ENCODE measurements at regions not wholly inside any gene's neighbourhood (a gene's known extent, or its start where the extent isn't known, plus 50 kb on each side); places are given as distances from the start of the nearest gene placed in this dataset.

DNA sequence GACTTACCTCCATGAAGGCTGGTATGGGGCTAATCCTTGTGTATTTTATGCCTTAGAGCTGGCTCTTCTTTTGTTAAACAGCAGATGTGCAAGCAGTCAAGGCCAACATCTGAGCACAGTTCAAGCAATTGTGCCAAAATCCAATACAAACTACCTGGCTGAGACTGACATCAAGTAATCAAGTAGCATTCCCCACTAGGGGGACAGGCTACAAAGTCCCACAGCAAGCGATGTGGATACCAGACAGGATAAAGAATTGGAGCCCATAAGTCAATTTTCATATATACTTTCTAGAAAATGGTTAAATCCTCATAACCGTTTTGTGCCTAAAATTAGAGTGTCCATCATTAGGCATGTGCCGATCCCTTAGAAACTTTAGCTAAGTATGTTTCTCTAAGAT lies 675.8 kb downstream of the DIAPH3 start:
- TF ChIP-seq SMC3 (conservative IDR thresholded peaks at IDR 0.05; ENCODE audit: poor library complexity) (no peak), RAD21 (conservative IDR thresholded peaks at IDR 0.05) (no peak), EZH2 (IDR thresholded peaks at IDR 0.05; ENCODE audit: borderline replicate concordance, insufficient read depth, low read length, poor library complexity, severe bottlenecking) (no peak)
- TF ChIP-seq, protein P1, sequence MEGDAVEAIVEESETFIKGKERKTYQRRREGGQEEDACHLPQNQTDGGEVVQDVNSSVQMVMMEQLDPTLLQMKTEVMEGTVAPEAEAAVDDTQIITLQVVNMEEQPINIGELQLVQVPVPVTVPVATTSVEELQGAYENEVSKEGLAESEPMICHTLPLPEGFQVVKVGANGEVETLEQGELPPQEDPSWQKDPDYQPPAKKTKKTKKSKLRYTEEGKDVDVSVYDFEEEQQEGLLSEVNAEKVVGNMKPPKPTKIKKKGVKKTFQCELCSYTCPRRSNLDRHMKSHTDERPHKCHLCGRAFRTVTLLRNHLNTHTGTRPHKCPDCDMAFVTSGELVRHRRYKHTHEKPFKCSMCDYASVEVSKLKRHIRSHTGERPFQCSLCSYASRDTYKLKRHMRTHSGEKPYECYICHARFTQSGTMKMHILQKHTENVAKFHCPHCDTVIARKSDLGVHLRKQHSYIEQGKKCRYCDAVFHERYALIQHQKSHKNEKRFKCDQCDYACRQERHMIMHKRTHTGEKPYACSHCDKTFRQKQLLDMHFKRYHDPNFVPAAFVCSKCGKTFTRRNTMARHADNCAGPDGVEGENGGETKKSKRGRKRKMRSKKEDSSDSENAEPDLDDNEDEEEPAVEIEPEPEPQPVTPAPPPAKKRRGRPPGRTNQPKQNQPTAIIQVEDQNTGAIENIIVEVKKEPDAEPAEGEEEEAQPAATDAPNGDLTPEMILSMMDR (IDR thresholded peaks at IDR 0.05; ENCODE audit: poor library complexity, severe bottlenecking), result no peak
